K562 (cell line): ENCODE measurements at regions not wholly inside any gene's neighbourhood (a gene's known extent, or its start where the extent isn't known, plus 50 kb on each side); places are given as distances from the start of the nearest gene placed in this dataset.

Experiments
- ATAC-seq: fragments of 200-7000 bp; cut with Tn5 transposase; 3 replicates; pipeline ENCODE4 v1.9.1; 2020; ENCODE audit warnings: moderate library complexity
- BruUV-seq: library from RNA; stranded (reverse); fragments of 400-500 nt; replicated peaks from 2 replicates; lab custom pipeline; 2021; lab: Mats Ljungman, UMichigan
- CTCF ChIA-PET: fragments of 300-600 bp; formaldehyde crosslinking; extraction: SDS; loops from one replicate; lab custom pipeline; 2021; ENCODE audit warnings: low intra/inter-chr PET ratio; lab: Yijun Ruan, JAX
- POLR2A ChIA-PET: fragments of 300-600, 350-650 bp; sonication (Branson Sonifier 250); formaldehyde crosslinking; extraction: SDS; loops from one replicate; lab custom pipeline; 2021; ENCODE audit warnings: antibody characterized with exemption, inconsistent platforms; lab: Yijun Ruan, JAX
- DNase-seq, 4 experiments: peaks; one replicate each; pipeline versions ENCODE4 v3.0.0 to v3.0.0-alpha.2; 2011 to 2018; ENCODE audit warnings: low spot score in 3 of 4, mixed read lengths in 3 of 4; ENCODE audit errors: extremely low read depth in 1 of 4
- FAIRE-seq: peaks from 2 replicates; lab custom pipeline; 2011; peaks lifted over from hg19 to GRCh38; lab: Jason Lieb, UNC
- H2AFZ ChIP-seq: 2 replicates; pipeline ENCODE4 v1.6.0; 2011; ENCODE audit warnings: low read depth, low read length, control low read depth, inconsistent platforms
- H3K27ac ChIP-seq: fragments of 200-600 bp; 3 replicates; pipeline ENCODE4 v1.8.0; 2011; ENCODE audit warnings: low read depth, mild to moderate bottlenecking, control low read depth, inconsistent platforms, low read length, moderate library complexity, mixed read lengths; ENCODE audit errors: extremely low read depth
- H3K27me3 ChIP-seq, 2 experiments: fragments of 300-600 bp in 1 of 2; 2 replicates in 1 of 2; 3 replicates in 1 of 2; pipeline versions ENCODE4 v1.6.0 to v1.8.0; 2011; ENCODE audit warnings: inconsistent platforms in 2 of 2, low read length in 2 of 2, mild to moderate bottlenecking in 1 of 2, mixed read lengths in 1 of 2, moderate library complexity in 1 of 2; ENCODE audit not compliant: control insufficient read depth in 2 of 2, insufficient read depth in 2 of 2
- H3K36me3 ChIP-seq: fragments of 300-600 bp; 3 replicates; pipeline ENCODE4 v1.8.0; 2011; ENCODE audit warnings: mild to moderate bottlenecking, low read length, inconsistent platforms; ENCODE audit not compliant: control insufficient read depth, insufficient read depth
- H3K4me1 ChIP-seq, 2 experiments: fragments of 200-600 bp in 1 of 2; replicated peaks in 1 of 2; 2 replicates in 1 of 2; 3 replicates in 1 of 2; pipeline versions ENCODE4 v1.5.1 to v1.8.0; 2011; ENCODE audit warnings: inconsistent platforms in 2 of 2, low read length in 2 of 2, mild to moderate bottlenecking in 1 of 2, mixed read lengths in 1 of 2, moderate library complexity in 1 of 2; ENCODE audit not compliant: control insufficient read depth in 2 of 2, insufficient read depth in 2 of 2
- H3K4me2 ChIP-seq: 2 replicates; pipeline ENCODE4 v1.6.1; 2011; ENCODE audit warnings: low read length, control low read depth, inconsistent platforms, mixed read lengths; ENCODE audit not compliant: insufficient read depth
- H3K4me3 ChIP-seq: fragments of 200-600 bp; sonication (generic), shearing (Covaris generic); 2 replicates; pipeline ENCODE4 v1.5.1; 2016; ENCODE audit warnings: control low read depth, inconsistent platforms
- H3K79me2 ChIP-seq: fragments of 200-600 bp; 3 replicates; pipeline ENCODE4 v1.8.0; 2011; ENCODE audit warnings: low read length, inconsistent platforms; ENCODE audit not compliant: control insufficient read depth, insufficient read depth
- H3K9ac ChIP-seq, 2 experiments: 2 replicates each; pipeline versions ENCODE4 v1.6.0 to v1.6.1; 2011; ENCODE audit warnings: low read depth in 2 of 2, low read length in 2 of 2, control low read depth in 1 of 2, inconsistent platforms in 1 of 2, mild to moderate bottlenecking in 1 of 2, mixed read lengths in 1 of 2; ENCODE audit not compliant: insufficient read depth in 1 of 2
- H3K9me1 ChIP-seq: one replicate; pipeline ENCODE4 v1.6.0; 2011; ENCODE audit warnings: inconsistent platforms, mild to moderate bottlenecking, low read length, moderate library complexity; ENCODE audit not compliant: control insufficient read depth, insufficient read depth
- H3K9me3 ChIP-seq: replicated peaks from 2 replicates; pipeline ENCODE4 v1.5.1; 2011; ENCODE audit warnings: low read depth, low read length, inconsistent platforms; ENCODE audit not compliant: control insufficient read depth, insufficient read depth
- H4K20me1 ChIP-seq: replicated peaks from 2 replicates; pipeline ENCODE4 v1.6.1; 2011; ENCODE audit warnings: low read length, inconsistent platforms, mixed read lengths; ENCODE audit not compliant: control insufficient read depth, insufficient read depth
- ATF1 ChIP-seq, 2 experiments: fragments of 450-650 bp in 1 of 2; IDR thresholded peaks; 2 replicates each; pipeline ENCODE4 v1.6.1; 2016; ENCODE audit warnings: missing compliant biosample characterization in 1 of 2, missing genetic modification characterization in 1 of 2
- HES1 ChIP-seq: fragments of 450-650 bp; IDR thresholded peaks from 2 replicates; pipeline ENCODE4 v1.6.1; 2016; ENCODE audit warnings: low read depth, mild to moderate bottlenecking, moderate library complexity
- KAT8 ChIP-seq: fragments of 450-650 bp; IDR thresholded peaks from 2 replicates; pipeline ENCODE4 v1.6.1; 2016; ENCODE audit warnings: low read depth, mild to moderate bottlenecking
- NFXL1 ChIP-seq: fragments of 450-650 bp; formaldehyde crosslinking; IDR thresholded peaks from 2 replicates; pipeline ENCODE4 v1.4.0; 2021; ENCODE audit warnings: mild to moderate bottlenecking
- NR1H2 ChIP-seq: sonication (generic); formaldehyde crosslinking; IDR thresholded peaks from 2 replicates; pipeline ENCODE4 v1.4.0; 2020; ENCODE audit warnings: mild to moderate bottlenecking, missing genetic modification reagents
- PML ChIP-seq: IDR thresholded peaks from 2 replicates; pipeline ENCODE4 v1.6.1; 2012; ENCODE audit warnings: low read length, inconsistent platforms
- SMARCA5 ChIP-seq: fragments of 450-650 bp; IDR thresholded peaks from 2 replicates; pipeline ENCODE4 v1.6.1; 2016
- THRB ChIP-seq: fragments of 450-650 bp; formaldehyde crosslinking; conservative IDR thresholded peaks from 2 replicates; pipeline ENCODE4 v1.4.0; 2022; ENCODE audit warnings: mild to moderate bottlenecking, missing genetic modification characterization
- ZNF280B ChIP-seq: fragments of 250-450 bp; sonication (Bioruptor Pico); IDR thresholded peaks from 2 replicates; pipeline ENCODE4 v1.5.1; 2021; ENCODE audit warnings: mild to moderate bottlenecking
- ZSCAN29 ChIP-seq: fragments of 450-650 bp; IDR thresholded peaks from 2 replicates; pipeline ENCODE4 v1.6.1; 2017
- WGBS: fragments of 100-300 bp; shearing (Covaris generic); methylation state at CpG from one replicate; pipeline ENCODE4 v1.1.6; 2016; ENCODE audit warnings: low coverage, mixed read lengths; ENCODE audit not compliant: insufficient coverage; ENCODE audit errors: missing lambda C conversion rate; 5-methylcytosine and 5-hydroxymethylcytosine counted together
- in situ Hi-C: fragments of 300-500 bp; cut with MboI; formaldehyde crosslinking; loops from 4 replicates; pipeline ENCODE4 v1.15.0; 2018; ENCODE audit warnings: inconsistent platforms, mixed read lengths
- intact Hi-C: fragments of 100-400 bp; cut with micrococcal nuclease; formaldehyde crosslinking; loops from 2 replicates; pipeline ENCODE4 v1.14.2; 2022

- H3K4me2 ChIP-seq: no peak overlapping the region
- ATAC-seq (no peak), DNase-seq (no peak), FAIRE-seq (no peak)
- in situ Hi-C loops (no loop called here), intact Hi-C loops (no loop called here)
- no peak for TF ChIP-seq ATF1 (CRISPR knock-in tag; IDR thresholded peaks at IDR 0.05)
- no peak for TF ChIP-seq ATF1 (tag; IDR thresholded peaks at IDR 0.05)
- TF ChIP-seq ZSCAN29: no peak
- no peak for TF ChIP-seq NFXL1 (CRISPR knock-in tag)
- TF ChIP-seq HES1: no peak
- TF ChIP-seq KAT8: no peak
- no peak for TF ChIP-seq PML
- no peak for TF ChIP-seq ZNF280B (CRISPR knock-in tag)
- no peak for TF ChIP-seq SMARCA5
- TF ChIP-seq NR1H2 (CRISPR knock-in tag): no peak
- TF ChIP-seq THRB (CRISPR knock-in tag): no peak
- H3K27me3 ChIP-seq: no peaks in the 10 kb centered on the region
- H4K20me1 ChIP-seq: no peaks in the 10 kb centered on the region
- H3K4me1 ChIP-seq: no peaks in the 10 kb centered on the region
- no peak overlapping the region for H3K4me3 ChIP-seq
- H3K9me1 ChIP-seq: no peaks in the 10 kb centered on the region
- H3K9ac ChIP-seq: no peak overlapping the region
- no peak overlapping the region for H2AFZ ChIP-seq
- H3K27ac ChIP-seq: no peak overlapping the region
- no peaks in the 10 kb centered on the region for H3K36me3 ChIP-seq
- no peaks in the 10 kb centered on the region for H3K9me3 ChIP-seq
- ChIA-PET CTCF (no interaction called here), POLR2A (interaction anchor here (0.6 kb wide), 2 partner anchors 12 to 64 kb away, joined by 3 to 4 read pairs; no protein-coding TSS in a partner anchor)
- BruUV-seq: no TSS peak
- WGBS: 76% methylated on average over 14 of the region's 16 CpGs
- H3K79me2 ChIP-seq: no peaks in the 10 kb centered on the region
These were observed 1053.8 kb downstream of the TBC1D22A start for GRCh38 chr22:47816121-47816862.
